KOPT-K1 (cell line): ENCODE measurements at regions not wholly inside any gene's neighbourhood (a gene's known extent, or its start where the extent isn't known, plus 50 kb on each side); places are given as distances from the start of the nearest gene placed in this dataset.
"Not testable (repeated sequence)": the region's sequence is repeated elsewhere in the genome, so short reads cannot be mapped to it uniquely, and the experiment has no call there.

Experiments
- H3K27ac ChIP-seq: fragments of 200-600 bp; sonication (generic); 2 replicates; pipeline ENCODE4 v1.5.1; 2016; ENCODE audit warnings: antibody characterized with exemption, mild to moderate bottlenecking, low read depth, low read length; ENCODE audit not compliant: poor library complexity, severe bottlenecking
- H3K36me3 ChIP-seq: fragments of 200-600 bp; sonication (generic); 2 replicates; pipeline ENCODE4 v1.5.1; 2017; ENCODE audit warnings: antibody characterized with exemption, mild to moderate bottlenecking, low read length, moderate library complexity; ENCODE audit not compliant: insufficient read depth
- H3K9me3 ChIP-seq: fragments of 200-600 bp; sonication (generic); 2 replicates; pipeline ENCODE4 v1.5.1; 2017; ENCODE audit warnings: antibody characterized with exemption, low read length, mild to moderate bottlenecking; ENCODE audit not compliant: insufficient read depth, poor library complexity, severe bottlenecking

DNA sequence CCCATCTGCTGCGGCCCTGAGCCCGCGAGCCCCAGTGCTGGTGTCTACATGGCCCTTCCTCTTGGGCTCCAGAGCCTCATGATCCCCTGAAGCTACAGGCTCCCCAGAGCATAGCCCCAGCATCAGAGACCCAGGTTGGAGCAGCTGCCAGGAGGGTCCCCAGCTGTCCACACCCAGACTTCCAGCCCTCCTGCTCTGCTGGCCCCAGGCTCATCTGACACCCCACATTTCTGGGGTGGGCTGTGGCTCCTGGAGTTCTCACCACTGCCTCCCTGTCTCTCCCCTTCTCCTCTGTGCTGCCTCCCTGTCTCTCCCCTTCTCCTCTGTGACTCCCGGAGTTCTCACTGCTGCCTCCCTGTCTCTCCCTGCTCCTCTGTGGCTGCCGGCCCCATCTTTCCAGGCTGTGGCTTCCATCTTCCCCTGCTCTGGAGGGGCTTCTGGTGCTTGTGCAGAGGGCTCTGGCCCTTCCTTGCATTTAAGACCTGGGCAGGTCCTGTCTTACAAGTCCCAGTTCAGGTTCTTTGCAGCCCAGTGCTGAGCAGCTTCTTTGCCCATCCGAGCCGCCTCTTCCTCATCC is 108.1 kb downstream of the ERMARD start:
- Histone ChIP-seq H3K36me3 (no peaks in the 10 kb centered on the region), H3K9me3 (peaks cover 27% of the 10 kb centered on the region), H3K27ac (no peak overlapping the region)

DNA sequence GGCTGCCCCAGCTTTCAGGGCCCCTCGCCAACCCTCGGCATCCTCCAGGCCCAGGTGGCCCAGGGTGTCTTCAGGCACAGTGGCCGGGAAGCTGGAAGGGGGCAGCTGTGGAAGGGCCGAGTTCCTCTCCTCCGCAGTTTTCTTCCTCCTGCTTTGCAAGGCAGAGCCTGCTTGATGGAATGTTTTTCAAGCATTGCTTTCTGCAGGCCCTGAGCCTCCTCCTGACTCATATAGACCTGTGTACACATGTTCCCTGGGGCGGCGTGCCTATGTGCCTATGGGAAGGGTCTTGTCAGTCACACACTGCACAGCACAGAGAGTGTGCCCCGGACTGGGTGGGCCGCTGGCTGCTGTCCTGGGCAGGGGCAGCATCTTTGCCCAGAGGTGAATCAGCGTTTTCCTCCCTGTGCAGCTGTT is 107.5 kb downstream of the ERMARD start:
- H3K36me3 ChIP-seq: no peaks in the 10 kb centered on the region
- H3K9me3 ChIP-seq: peaks cover 30% of the 10 kb centered on the region
- no peak overlapping the region for H3K27ac ChIP-seq

DNA sequence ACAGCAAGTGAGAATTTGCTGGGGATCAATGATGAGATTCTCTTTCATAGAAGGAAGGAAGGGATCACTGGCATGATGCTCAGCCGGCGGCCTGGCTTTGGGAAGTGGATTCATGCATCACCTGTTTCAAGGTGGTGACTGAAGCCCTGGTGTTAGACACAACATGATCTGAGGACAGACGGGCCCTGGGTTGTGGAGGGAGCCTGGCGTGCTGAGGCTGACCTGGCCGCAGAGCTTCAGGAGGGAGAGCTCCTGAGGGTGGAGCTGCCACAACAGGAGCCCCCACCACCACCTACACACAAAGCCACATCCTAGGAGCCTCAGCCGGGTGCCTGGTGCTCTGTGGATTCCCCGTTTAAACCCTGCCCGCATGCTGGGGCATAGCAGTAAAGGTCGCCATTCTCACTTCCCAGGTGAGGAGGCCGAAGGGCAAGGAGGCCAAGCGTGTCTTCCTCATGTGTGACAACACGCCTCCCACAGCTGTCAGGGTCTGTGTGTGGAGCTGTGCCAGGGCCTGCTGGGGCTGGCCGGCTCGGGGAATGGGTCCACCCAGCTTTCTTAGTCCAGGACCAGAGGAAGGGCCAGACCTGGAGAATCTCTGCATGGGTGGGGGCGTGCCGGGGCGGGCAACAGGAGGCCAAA is 107.0 kb downstream of the ERMARD start:
- peaks cover 34% of the 10 kb centered on the region for H3K9me3 ChIP-seq
- no peak overlapping the region for H3K27ac ChIP-seq
- H3K36me3 ChIP-seq: no peaks in the 10 kb centered on the region

DNA sequence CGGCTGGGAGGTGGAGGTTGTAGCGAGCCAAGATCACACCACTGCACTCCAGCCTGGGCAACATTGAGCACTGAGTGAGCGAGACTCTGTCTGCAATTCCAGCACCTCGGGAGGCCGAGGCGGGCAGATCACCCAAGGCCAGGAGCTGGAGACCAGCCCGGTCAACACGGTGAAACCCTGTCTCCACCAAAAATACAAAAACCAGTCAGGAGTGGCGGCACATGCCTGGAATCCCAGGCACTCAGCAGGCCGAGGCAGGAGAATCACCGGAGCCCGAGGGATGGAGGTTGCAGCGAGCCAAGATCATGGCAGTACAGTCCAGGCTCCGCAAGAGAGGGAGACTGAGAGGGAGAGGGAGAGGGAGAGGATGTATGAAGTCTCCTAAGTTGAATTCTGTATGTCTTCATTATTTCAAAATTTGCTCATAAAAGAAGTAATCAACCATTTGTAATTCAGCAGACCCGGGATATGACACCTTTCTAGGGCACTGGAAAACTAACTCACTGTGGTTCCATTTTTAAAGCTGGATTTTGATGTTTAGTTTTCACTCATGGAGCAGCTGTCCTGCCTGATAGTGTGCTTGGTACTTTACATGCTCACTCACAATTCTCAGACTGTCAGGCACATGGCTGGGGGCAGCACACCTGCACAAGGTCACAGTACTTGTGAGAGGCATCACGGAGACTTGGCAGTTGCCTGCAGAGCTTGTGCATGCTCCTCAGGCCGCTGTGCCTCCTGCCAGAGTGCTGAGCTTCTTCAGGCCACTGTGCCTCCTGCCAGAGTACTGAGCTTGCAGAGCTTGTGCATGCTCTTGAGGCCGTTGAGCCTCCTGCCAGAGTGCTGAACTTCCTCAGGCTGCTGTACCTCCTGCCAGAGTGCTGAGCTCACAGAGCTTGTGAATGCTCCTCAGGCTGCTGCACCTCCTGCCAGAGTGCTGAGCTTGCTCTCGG is 106.2 kb downstream of the ERMARD start:
- H3K9me3 ChIP-seq: peaks cover 37% of the 10 kb centered on the region
- no peaks in the 10 kb centered on the region for H3K36me3 ChIP-seq
- H3K27ac ChIP-seq: no peak overlapping the region

DNA sequence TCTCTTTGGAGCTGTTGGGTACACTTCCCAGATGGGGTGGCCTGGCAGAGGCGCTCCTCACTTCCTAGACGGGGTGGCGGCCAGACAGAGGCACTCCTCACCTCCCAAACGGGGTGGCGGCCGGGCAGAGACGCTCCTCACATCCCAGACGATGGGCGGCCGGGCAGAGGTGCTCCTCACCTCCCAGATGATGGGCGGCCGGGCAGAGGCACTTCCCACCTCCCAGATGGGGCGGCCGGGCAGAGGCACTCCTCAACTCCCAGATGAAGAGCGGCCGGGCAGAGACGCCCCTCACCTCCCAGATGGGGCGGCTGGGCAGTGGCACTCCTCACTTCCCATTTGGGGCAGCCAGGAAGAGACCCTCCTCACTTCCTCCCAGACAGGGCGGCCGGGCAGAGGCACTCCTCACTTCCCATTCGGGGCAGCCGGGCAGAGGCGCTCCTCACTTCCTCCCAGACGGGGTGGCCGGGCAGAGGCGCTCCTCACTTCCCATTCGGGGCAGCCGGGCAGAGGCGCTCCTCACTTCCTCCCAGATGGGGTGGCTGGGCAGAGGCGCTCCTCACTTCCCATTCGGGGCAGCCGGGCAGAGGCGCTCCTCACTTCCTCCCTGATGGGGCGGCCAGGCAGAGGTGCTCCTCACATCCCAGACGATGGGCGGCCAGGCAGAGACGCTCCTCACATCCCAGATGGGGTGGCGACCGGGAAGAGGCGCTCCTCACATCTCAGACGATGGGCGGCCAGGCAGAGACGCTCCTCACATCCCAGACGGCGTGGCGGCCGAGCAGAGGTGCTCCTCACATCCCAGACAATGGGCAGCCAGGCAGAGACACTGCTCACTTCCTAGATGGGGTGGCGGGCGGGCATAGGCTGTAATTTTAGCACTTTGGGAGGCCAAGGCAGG is 105.3 kb downstream of the ERMARD start:
- peaks cover 37% of the 10 kb centered on the region for H3K9me3 ChIP-seq
- H3K36me3 ChIP-seq, H3K27ac ChIP-seq: not testable (repeated sequence)

DNA sequence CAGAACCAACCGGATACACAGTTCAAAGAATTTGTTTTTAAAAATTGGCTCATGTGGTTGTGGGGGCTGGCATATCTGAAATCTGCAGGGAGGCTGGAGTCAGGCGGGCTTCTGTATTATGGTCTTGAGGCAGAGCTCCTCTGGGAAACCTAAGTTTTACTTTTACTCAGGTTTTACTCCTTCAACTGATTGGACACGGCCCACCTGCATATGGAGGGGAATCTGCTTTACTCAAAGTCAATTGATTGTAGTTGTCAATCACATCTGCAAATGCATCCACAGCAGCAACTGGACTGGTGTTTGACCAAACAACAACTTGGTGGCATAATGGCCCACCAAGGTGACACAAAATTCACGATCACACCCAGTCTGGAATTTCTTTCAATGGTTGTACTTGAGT is 103.4 kb downstream of the ERMARD start:
- H3K9me3 ChIP-seq: peaks cover 37% of the 10 kb centered on the region
- H3K27ac ChIP-seq: no peak overlapping the region
- H3K36me3 ChIP-seq: no peaks in the 10 kb centered on the region

DNA sequence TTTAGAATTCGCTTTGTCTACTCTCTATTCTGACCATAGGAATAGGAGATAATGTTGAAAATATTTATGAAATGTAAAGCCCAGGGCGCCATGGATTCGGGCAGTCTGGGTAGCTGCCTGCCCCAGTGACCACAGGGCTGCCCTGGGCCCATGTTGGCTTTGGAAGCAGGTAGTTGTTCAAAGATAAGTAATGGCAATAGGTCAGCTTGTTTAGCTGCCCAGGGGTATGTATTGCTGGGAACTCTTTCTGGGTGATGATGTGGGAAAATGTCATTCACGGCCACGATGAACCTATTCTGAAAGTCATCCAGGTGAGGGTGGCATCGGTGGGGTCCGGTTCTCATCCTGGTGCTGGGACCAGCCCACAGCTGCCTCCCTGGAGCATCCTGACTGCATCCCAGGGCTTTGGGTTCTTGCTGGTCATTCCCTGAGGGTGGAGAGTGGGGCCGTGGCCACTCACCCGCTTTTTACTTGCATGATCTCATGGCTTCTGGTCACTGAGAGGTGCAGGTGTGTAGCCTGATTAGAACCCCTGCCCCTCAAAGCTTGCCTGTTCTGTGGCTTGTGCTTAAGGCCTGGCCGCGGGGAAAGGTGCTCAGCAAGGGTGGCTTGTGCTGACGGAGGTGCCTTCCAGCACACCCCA is 102.8 kb downstream of the ERMARD start:
- no peak overlapping the region for H3K27ac ChIP-seq
- no peaks in the 10 kb centered on the region for H3K36me3 ChIP-seq
- H3K9me3 ChIP-seq: peaks cover 37% of the 10 kb centered on the region

DNA sequence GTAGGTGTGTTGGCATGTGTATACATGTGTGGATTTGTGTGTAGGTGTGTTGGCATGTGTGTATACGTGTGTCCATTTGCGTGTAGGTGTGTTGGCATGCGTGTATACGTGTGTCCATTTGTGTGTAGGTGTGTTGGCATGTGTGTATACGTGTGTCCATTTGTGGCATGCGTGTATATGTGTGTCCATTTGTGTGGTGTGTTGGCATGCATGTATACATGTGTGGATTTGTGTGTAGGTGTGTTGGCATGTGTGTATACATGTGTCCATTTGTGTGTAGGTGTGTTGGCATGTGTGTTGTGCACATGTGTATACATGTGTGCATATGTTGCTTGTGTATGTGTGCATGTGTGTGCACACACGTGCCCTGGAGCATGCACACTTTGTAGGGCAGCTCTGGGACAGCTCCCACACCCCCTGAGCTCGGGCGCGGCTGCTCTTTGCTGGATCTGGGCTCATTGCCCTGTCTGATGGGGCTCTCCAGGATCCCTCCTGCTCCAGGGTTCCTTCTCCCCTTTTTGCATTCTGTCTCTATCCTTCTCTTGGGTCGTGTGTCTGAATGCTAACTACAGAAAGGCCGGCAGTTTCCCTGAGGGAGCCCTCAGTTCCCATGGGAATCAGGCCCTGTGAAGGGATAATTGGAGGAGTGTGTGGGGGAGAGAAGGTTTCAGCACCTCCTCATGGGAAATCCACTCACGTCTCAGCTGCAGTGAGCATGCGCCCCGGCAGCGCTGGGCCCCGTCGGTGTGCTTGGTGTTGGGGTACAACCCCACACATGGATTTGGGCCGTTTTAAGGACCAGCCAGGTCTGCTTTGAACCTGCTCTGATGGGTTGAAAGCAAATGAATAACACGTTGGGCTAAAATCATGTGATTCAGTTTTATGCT is 102.0 kb downstream of the ERMARD start:
- H3K9me3 ChIP-seq: peaks cover 30% of the 10 kb centered on the region
- no peaks in the 10 kb centered on the region for H3K36me3 ChIP-seq
- no peak overlapping the region for H3K27ac ChIP-seq

DNA sequence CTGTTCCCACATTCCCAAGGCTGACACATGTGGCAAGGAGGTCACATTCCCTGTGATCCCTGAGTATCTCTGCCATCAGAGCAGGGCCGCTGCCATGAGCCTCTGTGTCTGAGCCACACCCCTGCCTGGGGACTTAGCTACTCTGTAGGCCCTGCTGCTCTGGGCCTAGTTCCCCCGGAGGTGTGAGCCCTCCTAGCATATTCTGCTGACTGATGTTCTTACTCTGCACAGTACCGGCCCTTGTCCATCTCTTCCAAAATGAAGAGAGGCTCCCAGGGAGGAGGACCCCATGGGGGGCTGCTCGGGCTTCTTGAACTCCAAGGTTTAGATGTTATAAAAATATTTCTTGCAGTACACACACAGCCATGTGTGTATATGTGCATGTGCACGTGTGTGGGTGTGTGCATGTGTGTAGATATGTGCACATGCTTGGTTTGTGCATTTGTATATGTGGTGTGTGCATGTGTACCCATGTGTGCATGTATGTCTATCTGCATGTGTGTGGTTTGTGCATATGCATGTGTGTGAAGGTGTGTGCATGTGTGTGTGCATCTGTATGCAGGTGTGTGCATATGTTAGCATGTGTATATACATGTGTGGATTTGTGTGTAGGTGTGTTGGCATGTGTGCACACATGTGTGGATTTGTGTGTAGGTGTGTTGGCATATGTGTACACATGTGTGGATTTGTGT is 101.2 kb downstream of the ERMARD start:
- peaks cover 22% of the 10 kb centered on the region for H3K9me3 ChIP-seq
- H3K27ac ChIP-seq: no peak overlapping the region
- H3K36me3 ChIP-seq: no peaks in the 10 kb centered on the region

DNA sequence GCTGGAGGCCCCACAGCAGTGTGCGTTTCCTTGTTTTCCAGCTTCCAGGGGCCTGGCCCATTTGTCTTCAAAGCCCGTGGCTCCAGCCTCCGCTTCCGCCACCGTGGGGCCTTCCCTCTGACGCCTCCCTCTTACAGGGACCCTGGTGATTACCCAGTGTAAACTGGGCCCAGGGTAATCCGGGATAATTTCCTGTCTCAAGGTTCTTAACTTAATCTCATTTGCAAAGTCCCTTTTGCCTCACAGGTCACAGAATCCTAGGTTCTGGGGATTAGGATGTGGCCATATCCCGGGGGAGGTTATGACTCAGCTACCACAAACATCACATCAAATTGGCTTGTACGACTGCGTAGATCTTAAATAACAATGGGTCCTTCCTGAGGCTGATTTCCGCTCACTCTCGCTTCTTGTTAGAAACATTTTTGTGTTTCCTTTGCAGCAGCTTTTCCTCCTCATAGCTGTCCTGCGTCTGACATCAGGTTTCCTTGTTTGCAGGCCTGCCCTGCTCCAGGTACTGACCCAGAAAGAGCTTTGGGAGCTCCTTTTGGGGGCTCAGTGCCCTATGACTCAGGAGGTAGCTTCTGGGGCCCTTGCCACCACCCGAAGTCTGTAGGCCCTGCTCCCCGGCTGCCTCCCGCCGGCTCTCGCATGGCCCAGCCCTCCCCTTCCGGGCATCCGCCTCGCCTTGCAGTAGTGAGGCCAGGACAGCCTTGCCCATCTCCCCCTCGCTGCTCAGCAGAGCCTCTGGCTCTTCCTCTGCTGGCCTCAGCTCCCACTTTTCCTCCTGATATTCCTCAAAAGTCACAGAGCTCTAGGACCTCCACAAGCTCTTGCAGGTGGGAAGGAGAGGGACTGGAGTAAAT is 100.5 kb downstream of the ERMARD start:
- Histone ChIP-seq H3K9me3 (peaks cover 15% of the 10 kb centered on the region), H3K36me3 (no peaks in the 10 kb centered on the region), H3K27ac (no peak overlapping the region)

DNA sequence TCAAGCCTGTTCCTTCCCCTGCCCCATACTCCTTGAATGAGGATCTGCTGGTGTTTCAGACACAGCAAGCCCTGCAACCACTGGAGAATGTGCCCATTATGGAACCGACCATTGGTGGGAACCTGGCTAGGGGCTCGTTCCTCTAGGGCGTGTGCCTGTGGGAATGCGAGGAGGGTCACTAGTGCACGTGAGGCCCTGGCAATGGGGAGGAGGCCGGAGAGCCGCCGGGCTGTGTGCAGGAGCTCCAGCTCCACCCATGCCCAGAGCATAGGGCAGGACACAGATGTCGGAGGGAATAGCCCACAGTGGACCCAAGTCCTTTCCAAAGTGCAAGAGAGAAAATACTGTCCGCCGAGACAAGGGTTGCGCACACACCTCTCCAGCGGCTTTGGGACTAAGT is 99.3 kb downstream of the ERMARD start:
- H3K9me3 ChIP-seq: peaks cover 15% of the 10 kb centered on the region
- no peak overlapping the region for H3K27ac ChIP-seq
- H3K36me3 ChIP-seq: no peaks in the 10 kb centered on the region

DNA sequence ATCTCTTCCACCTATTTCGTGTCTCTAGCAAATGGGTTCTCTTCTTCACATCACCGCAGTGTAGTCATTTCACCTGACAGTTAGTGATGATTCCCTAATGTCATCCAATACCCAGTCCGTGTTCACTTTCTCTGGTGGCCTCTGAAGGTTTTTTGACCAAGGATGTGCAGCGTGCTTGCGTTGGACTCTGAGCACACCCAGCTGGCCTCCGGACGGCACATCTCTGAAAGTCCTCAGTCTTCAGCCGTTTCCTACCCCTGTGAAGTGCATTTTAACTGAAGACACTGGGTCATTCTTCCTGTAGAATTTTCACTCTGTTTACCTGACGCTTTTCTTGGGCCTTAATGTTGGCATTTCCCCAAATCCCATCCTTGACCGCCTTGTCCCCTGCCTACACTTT is 98.7 kb downstream of the ERMARD start:
- Histone ChIP-seq H3K36me3 (no peaks in the 10 kb centered on the region), H3K27ac (no peak overlapping the region), H3K9me3 (peaks cover 15% of the 10 kb centered on the region)
